GM21723 (cell line): ENCODE measurements at regions not wholly inside any gene's neighbourhood (a gene's known extent, or its start where the extent isn't known, plus 50 kb on each side); places are given as distances from the start of the nearest gene placed in this dataset.
"Not testable (repeated sequence)": the region's sequence is repeated elsewhere in the genome, so short reads cannot be mapped to it uniquely, and the experiment has no call there.

Experiments
- ATAC-seq: cut with Tn5 transposase; IDR thresholded peaks from one replicate; pipeline ENCODE4 v1.9.1; 2021; ENCODE audit warnings: mild to moderate bottlenecking, moderate library complexity; ENCODE audit not compliant: unreplicated experiment

- no peak for ATAC-seq
Measured at GRCh38 chr9:26789959-26790358, 102.6 kb downstream of the CAAP1 start.

- no peak for ATAC-seq
Measured at GRCh38 chr9:26786564-26786963, 106.0 kb downstream of the CAAP1 start.

- ATAC-seq = no peak
Measured at GRCh38 chr9:26782899-26783298, 109.7 kb downstream of the CAAP1 start.

GRCh38 chr9:26781906-26782305 lies 110.7 kb downstream of the CAAP1 start:
- ATAC-seq = no peak

- not testable (repeated sequence) for ATAC-seq
Measured at GRCh38 chr9:26780307-26780706, 112.3 kb downstream of the CAAP1 start.

GRCh38 chr9:26779062-26779461 lies 113.5 kb downstream of the CAAP1 start:
- ATAC-seq = no peak

- ATAC-seq = no peak
Measured at GRCh38 chr9:26775391-26775790, 117.2 kb downstream of the CAAP1 start.

- no peak for ATAC-seq
Measured at GRCh38 chr9:26773056-26773455, 119.5 kb downstream of the CAAP1 start.

GRCh38 chr9:26770821-26771220 lies 121.8 kb downstream of the CAAP1 start:
- no peak for ATAC-seq

GRCh38 chr9:26768145-26768544 lies 124.5 kb downstream of the CAAP1 start:
- no peak for ATAC-seq

GRCh38 chr9:26760675-26761074 lies 131.9 kb downstream of the CAAP1 start:
- ATAC-seq = no peak

GRCh38 chr9:26758655-26759054 lies 133.9 kb downstream of the CAAP1 start:
- no peak for ATAC-seq

- no peak for ATAC-seq
Measured at GRCh38 chr9:26756881-26757280, 135.7 kb downstream of the CAAP1 start.

- ATAC-seq = no peak
Measured at GRCh38 chr9:26755476-26755875, 137.1 kb downstream of the CAAP1 start.

GRCh38 chr9:26754509-26755164 lies 138.0 kb downstream of the CAAP1 start:
- ATAC-seq = no peak

- ATAC-seq = no peak
Measured at GRCh38 chr9:26753971-26754370, 138.6 kb downstream of the CAAP1 start.

- no peak for ATAC-seq
Measured at GRCh38 chr9:26750162-26750561, 142.4 kb downstream of the CAAP1 start.

- no peak for ATAC-seq
Measured at GRCh38 chr9:26748449-26749058, 144.0 kb downstream of the CAAP1 start.

GRCh38 chr9:26747611-26748010 lies 145.0 kb downstream of the CAAP1 start:
- ATAC-seq = no peak

GRCh38 chr9:26746357-26747072 lies 146.1 kb downstream of the CAAP1 start:
- peak; percentile 89 for ATAC-seq

- ATAC-seq = no peak
Measured at GRCh38 chr9:26745111-26745510, 147.5 kb downstream of the CAAP1 start.
